A549 (cell line): ENCODE measurements at regions not wholly inside any gene's neighbourhood (a gene's known extent, or its start where the extent isn't known, plus 50 kb on each side); places are given as distances from the start of the nearest gene placed in this dataset.

Experiments used
- ATAC-seq, 2 experiments: fragments of 200-7000 bp in 1 of 2; fragments of >200 bp in 1 of 2; cut with Nextera tagmentation in 1 of 2; cut with Tn5 transposase in 1 of 2; 3 replicates each; pipeline versions ENCODE4 v1.8.0 to v1.9.1; 2018 to 2020; ENCODE audit warnings: mild to moderate bottlenecking in 1 of 2, moderate library complexity in 1 of 2
- CTCF ChIA-PET: fragments of 300-600 bp; sonication (Branson Sonifier 250); formaldehyde crosslinking; extraction: SDS; loops from one replicate; lab custom pipeline; 2021; ENCODE audit warnings: antibody characterized with exemption, inconsistent platforms; lab: Yijun Ruan, JAX
- POLR2A ChIA-PET: fragments of 350-600 bp; formaldehyde crosslinking; extraction: SDS; loops from one replicate; lab custom pipeline; 2021; ENCODE audit warnings: antibody characterized with exemption, inconsistent platforms; lab: Yijun Ruan, JAX
- DNase-seq, 2 experiments: peaks; one replicate each; pipeline versions ENCODE4 v3.0.0 to v3.0.0-alpha.2; 2011 to 2016; ENCODE audit warnings: low read depth in 1 of 2, low spot score in 1 of 2
- FAIRE-seq: peaks from 2 replicates; lab custom pipeline; 2011; peaks lifted over from hg19 to GRCh38; lab: Jason Lieb, UNC
- H3K27ac ChIP-seq, 2 experiments: fragments of >200 bp; sonication (Bioruptor Twin); formaldehyde crosslinking; 3 replicates each; pipeline ENCODE4 v1.5.1; 2016 to 2017
- H3K4me1 ChIP-seq: fragments of >200 bp; sonication (Bioruptor Twin); formaldehyde crosslinking; 3 replicates; pipeline ENCODE4 v1.6.1; 2016
- H3K4me2 ChIP-seq: fragments of >200 bp; sonication (Bioruptor Twin); formaldehyde crosslinking; 3 replicates; pipeline ENCODE4 v1.6.1; 2016
- H3K4me3 ChIP-seq: fragments of >200 bp; sonication (Bioruptor Twin); formaldehyde crosslinking; 3 replicates; pipeline ENCODE4 v1.5.1; 2016
- H3K9me3 ChIP-seq: fragments of >200 bp; sonication (Bioruptor Twin); formaldehyde crosslinking; 3 replicates; pipeline ENCODE4 v1.6.1; 2016
- BCL3 ChIP-seq: fragments of >200 bp; sonication (Bioruptor Twin); formaldehyde crosslinking; IDR thresholded peaks from 3 replicates; pipeline ENCODE4 v1.6.1; 2016
- BHLHE40 ChIP-seq: IDR thresholded peaks from 2 replicates; pipeline ENCODE4 v1.6.1; 2012; ENCODE audit warnings: low read depth, low read length, inconsistent platforms
- CHD2 ChIP-seq: fragments of 150-350 bp; IDR thresholded peaks from 2 replicates; pipeline ENCODE4 v1.6.1; 2014; ENCODE audit warnings: low read length; ENCODE audit not compliant: partially characterized antibody
- E2F6 ChIP-seq: IDR thresholded peaks from 2 replicates; pipeline ENCODE4 v1.6.1; 2012; ENCODE audit warnings: low read depth, borderline replicate concordance
- EHF ChIP-seq: fragments of 250-450 bp; sonication (Bioruptor Pico); IDR thresholded peaks from 2 replicates; pipeline ENCODE4 v1.5.0; 2020; ENCODE audit warnings: mild to moderate bottlenecking
- EHMT2 ChIP-seq: fragments of 200-600 bp; sonication (generic); IDR thresholded peaks from 2 replicates; pipeline ENCODE4 v1.6.1; 2016; ENCODE audit warnings: antibody characterized with exemption, low read depth, mild to moderate bottlenecking, moderate library complexity
- ELK1 ChIP-seq: fragments of 150-350 bp; IDR thresholded peaks from 2 replicates; pipeline ENCODE4 v1.6.1; 2014; ENCODE audit warnings: low read depth, mild to moderate bottlenecking, low read length
- EP300 ChIP-seq, 2 experiments: fragments of >200 bp; sonication (Bioruptor Twin); formaldehyde crosslinking; IDR thresholded peaks; 2 replicates in 1 of 2; 3 replicates in 1 of 2; pipeline ENCODE4 v1.6.1; 2016 to 2017
- FOXS1 ChIP-seq: fragments of 250-450 bp; sonication (Bioruptor Pico); IDR thresholded peaks from 2 replicates; pipeline ENCODE4 v1.5.0; 2020; ENCODE audit warnings: mild to moderate bottlenecking, moderate library complexity
- HES2 ChIP-seq: fragments of >200 bp; sonication (Bioruptor Twin); formaldehyde crosslinking; IDR thresholded peaks from 2 replicates; pipeline ENCODE4 v1.6.1; 2016
- JUN ChIP-seq, 2 experiments: fragments of >200 bp; sonication (Bioruptor Twin); formaldehyde crosslinking; IDR thresholded peaks; 2 replicates in 1 of 2; 3 replicates in 1 of 2; pipeline ENCODE4 v1.6.1; 2016 to 2017
- KDM1A ChIP-seq: fragments of 200-600 bp; sonication (generic); IDR thresholded peaks from 2 replicates; pipeline ENCODE4 v1.6.1; 2016; ENCODE audit warnings: low read depth, mild to moderate bottlenecking
- KDM5A ChIP-seq: fragments of 200-600 bp; sonication (generic); IDR thresholded peaks from 2 replicates; pipeline ENCODE4 v1.6.1; 2016; ENCODE audit warnings: antibody characterized with exemption, mild to moderate bottlenecking
- MAX ChIP-seq: IDR thresholded peaks from 2 replicates; pipeline ENCODE4 v1.6.1; 2012
- NPAS2 ChIP-seq: fragments of 250-450 bp; sonication (Bioruptor Pico); IDR thresholded peaks from 2 replicates; pipeline ENCODE4 v1.8.0; 2022; ENCODE audit warnings: mild to moderate bottlenecking, moderate library complexity, borderline replicate concordance
- REST ChIP-seq: fragments of 200-600 bp; sonication (generic); IDR thresholded peaks from 2 replicates; pipeline ENCODE4 v1.6.1; 2016; ENCODE audit warnings: antibody characterized with exemption, mild to moderate bottlenecking, moderate library complexity
- TFCP2L1 ChIP-seq: fragments of 250-450 bp; sonication (Bioruptor Pico); IDR thresholded peaks from 2 replicates; pipeline ENCODE4 v1.5.0; 2021; ENCODE audit warnings: mild to moderate bottlenecking
- USF2 ChIP-seq: fragments of 450-650 bp; IDR thresholded peaks from 2 replicates; pipeline ENCODE4 v1.6.1; 2014; ENCODE audit warnings: antibody characterized with exemption
- ZNF302 ChIP-seq: fragments of 250-450 bp; sonication (Bioruptor Pico); IDR thresholded peaks from 2 replicates; pipeline ENCODE4 v1.9.0; 2021; ENCODE audit warnings: inconsistent platforms, mild to moderate bottlenecking, moderate library complexity
- ZSCAN20 ChIP-seq: fragments of 250-450 bp; sonication (Bioruptor Pico); IDR thresholded peaks from 2 replicates; pipeline ENCODE4 v1.8.0; 2022; ENCODE audit warnings: mild to moderate bottlenecking, moderate library complexity
- WGBS: methylation state at CpG from one replicate; pipeline ENCODE4 v1.1.6; 2017; ENCODE audit errors: missing lambda C conversion rate; 5-methylcytosine and 5-hydroxymethylcytosine counted together

- no peak overlapping the region for H3K27ac ChIP-seq
- H3K9me3 ChIP-seq = no peaks in the 10 kb centered on the region
- no peak for ATAC-seq
- H3K4me2 ChIP-seq = no peak overlapping the region
- CTCF ChIA-PET = interaction anchor here (1.3 kb wide), 1 partner anchor 11 kb away, joined by 4 read pairs; no protein-coding TSS in a partner anchor
- 27% methylated on average over 9 of the region's 9 CpGs for WGBS
- H3K4me1 ChIP-seq = no peaks in the 10 kb centered on the region
- no peak overlapping the region for H3K4me3 ChIP-seq
- FAIRE-seq = no peak
- no peak for DNase-seq
- TF ChIP-seq ZNF302 (no peak), EHMT2 (no peak), USF2 (no peak), KDM1A (no peak), ZSCAN20 (CRISPR knock-in tag) (no peak), BHLHE40 (no peak), EP300 (IDR thresholded peaks at IDR 0.05) (no peak), BCL3 (no peak), REST (no peak), E2F6 (no peak), EHF (CRISPR knock-in tag) (no peak), KDM5A (no peak), ELK1 (no peak), TFCP2L1 (CRISPR knock-in tag) (no peak), MAX (no peak), NPAS2 (CRISPR knock-in tag) (no peak), FOXS1 (CRISPR knock-in tag) (no peak), HES2 (no peak), JUN (IDR thresholded peaks at IDR 0.05) (no peak), CHD2 (no peak)
- POLR2A ChIA-PET = no interaction called here
Measured at GRCh38 chr10:78549140-78549935, 515.7 kb downstream of the RPS24 start.
